ENCODE measurements at regions not wholly inside any gene's neighbourhood (a gene's known extent, or its start where the extent isn't known, plus 50 kb on each side); places are given as distances from the start of the nearest gene placed in this dataset.

- no peak for TF ChIP-seq CTCF (IDR thresholded peaks at IDR 0.05; ENCODE audit: control insufficient read depth, insufficient read depth, low read depth, low read length, missing control alignments)
Observed at GRCh38 chr16:65910291-65910690, 456.2 kb upstream of the CDH5 start.

GRCh38 chr16:65909310-65910050 is 457.0 kb upstream of the CDH5 start:
- DNase-seq (ENCODE audit: low read depth) = no peak
- H3K4me3 ChIP-seq (ENCODE audit: control insufficient read depth, low read depth, low read length) = no peak overlapping the region
- TF ChIP-seq CTCF (IDR thresholded peaks at IDR 0.05; ENCODE audit: control insufficient read depth, insufficient read depth, low read depth, low read length, missing control alignments) = no peak

More at GRCh38 chr16:65910291-65910690, 456.2 kb upstream of the CDH5 start:
- no peak overlapping the region for H3K4me3 ChIP-seq (ENCODE audit: control insufficient read depth, low read depth, low read length)
- no peak for DNase-seq (ENCODE audit: low read depth)

- DNase-seq (ENCODE audit: low read depth) = no peak
- no peak for TF ChIP-seq CTCF (IDR thresholded peaks at IDR 0.05; ENCODE audit: control insufficient read depth, insufficient read depth, low read depth, low read length, missing control alignments)
- H3K4me3 ChIP-seq (ENCODE audit: control insufficient read depth, low read depth, low read length) = no peak overlapping the region
Observed at GRCh38 chr16:65908568-65908967, 457.9 kb upstream of the CDH5 start.

GRCh38 chr16:65905331-65905730 is 461.2 kb upstream of the CDH5 start:
- no peak overlapping the region for H3K4me3 ChIP-seq (ENCODE audit: control insufficient read depth, low read depth, low read length)
- no peak for TF ChIP-seq CTCF (IDR thresholded peaks at IDR 0.05; ENCODE audit: control insufficient read depth, insufficient read depth, low read depth, low read length, missing control alignments)
- no peak for DNase-seq (ENCODE audit: low read depth)

GRCh38 chr16:65896448-65897153 is 469.9 kb upstream of the CDH5 start:
- H3K4me3 ChIP-seq (ENCODE audit: control insufficient read depth, low read depth, low read length) = no peak overlapping the region
- no peak for TF ChIP-seq CTCF (IDR thresholded peaks at IDR 0.05; ENCODE audit: control insufficient read depth, insufficient read depth, low read depth, low read length, missing control alignments)
- DNase-seq (ENCODE audit: low read depth) = no peak

GRCh38 chr16:65895906-65896305 is 470.6 kb upstream of the CDH5 start:
- DNase-seq (ENCODE audit: low read depth) = no peak
- no peak overlapping the region for H3K4me3 ChIP-seq (ENCODE audit: control insufficient read depth, low read depth, low read length)
- no peak for TF ChIP-seq CTCF (IDR thresholded peaks at IDR 0.05; ENCODE audit: control insufficient read depth, insufficient read depth, low read depth, low read length, missing control alignments)

All from AG09309 (cell line).